NCI-H2029 (cell line): ENCODE measurements at regions not wholly inside any gene's neighbourhood (a gene's known extent, or its start where the extent isn't known, plus 50 kb on each side); places are given as distances from the start of the nearest gene placed in this dataset.

Experiments
- DNase-seq: peaks from one replicate; lab custom pipeline; 2025; lab: John Stamatoyannopoulos, UW

DNA sequence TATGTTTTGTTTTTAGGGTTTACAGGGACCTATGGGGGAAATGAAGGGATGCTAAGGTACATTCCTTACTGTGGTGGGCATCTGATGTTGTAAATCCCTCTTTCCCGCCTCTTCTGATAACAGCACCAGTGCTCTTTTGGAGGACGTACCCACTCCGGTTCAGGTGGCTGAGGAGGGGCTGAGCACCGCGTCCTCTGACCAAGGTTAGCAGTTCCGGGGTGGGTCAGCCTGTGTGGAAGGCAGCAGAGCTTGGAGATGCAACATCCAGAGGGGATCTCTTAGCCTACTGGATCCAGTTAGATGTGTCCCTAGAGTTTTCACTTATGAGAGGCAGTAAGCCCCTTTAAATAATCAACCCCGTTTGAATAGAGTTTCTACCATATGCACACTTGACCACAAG is 135.3 kb upstream of the KCNG1 start:
- no peak for DNase-seq

DNA sequence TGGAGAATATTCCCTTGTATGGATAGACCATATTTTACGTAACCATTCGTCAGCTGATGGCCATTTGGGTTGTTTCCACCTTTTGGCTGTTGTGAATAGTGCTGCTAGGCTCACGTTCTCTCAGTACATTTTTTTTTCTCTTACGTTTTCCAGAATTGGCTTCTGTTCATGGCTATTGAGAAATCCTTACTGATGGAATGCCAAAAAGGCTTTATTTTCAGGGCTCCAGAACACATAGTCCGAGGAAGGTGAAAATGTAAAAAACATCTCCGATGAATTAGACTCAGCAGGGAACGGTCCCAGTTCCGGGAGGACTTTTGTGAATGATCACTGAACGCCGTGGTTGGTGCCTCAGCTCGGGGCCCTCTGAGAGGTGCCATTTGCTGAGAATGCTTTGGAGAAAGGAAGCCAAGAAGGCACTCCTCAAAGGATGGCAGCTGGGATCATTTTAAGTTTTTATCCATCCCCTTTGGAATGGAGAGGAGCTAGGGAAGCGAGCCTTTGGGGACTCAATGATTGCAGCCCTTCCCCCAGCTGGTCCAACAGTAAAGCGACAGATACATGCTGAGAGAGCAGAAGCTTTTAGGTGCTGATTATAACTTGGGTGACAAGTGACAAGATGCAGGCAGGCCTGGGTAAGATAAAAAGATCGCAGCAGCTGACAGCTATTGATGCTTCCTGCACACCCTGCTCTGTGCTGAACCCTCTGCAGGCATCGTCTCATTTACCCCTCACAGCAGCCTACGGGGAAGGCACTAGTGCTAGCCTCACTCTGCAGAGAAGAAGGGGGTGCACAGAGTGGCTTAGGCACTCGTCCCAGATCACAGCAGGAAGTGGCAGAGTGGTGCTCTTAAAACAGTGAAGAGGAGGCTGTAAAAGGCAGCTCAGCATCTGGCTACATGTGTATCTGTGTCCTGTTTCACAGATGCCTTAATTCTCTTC is 133.4 kb upstream of the KCNG1 start:
- no peak for DNase-seq

DNA sequence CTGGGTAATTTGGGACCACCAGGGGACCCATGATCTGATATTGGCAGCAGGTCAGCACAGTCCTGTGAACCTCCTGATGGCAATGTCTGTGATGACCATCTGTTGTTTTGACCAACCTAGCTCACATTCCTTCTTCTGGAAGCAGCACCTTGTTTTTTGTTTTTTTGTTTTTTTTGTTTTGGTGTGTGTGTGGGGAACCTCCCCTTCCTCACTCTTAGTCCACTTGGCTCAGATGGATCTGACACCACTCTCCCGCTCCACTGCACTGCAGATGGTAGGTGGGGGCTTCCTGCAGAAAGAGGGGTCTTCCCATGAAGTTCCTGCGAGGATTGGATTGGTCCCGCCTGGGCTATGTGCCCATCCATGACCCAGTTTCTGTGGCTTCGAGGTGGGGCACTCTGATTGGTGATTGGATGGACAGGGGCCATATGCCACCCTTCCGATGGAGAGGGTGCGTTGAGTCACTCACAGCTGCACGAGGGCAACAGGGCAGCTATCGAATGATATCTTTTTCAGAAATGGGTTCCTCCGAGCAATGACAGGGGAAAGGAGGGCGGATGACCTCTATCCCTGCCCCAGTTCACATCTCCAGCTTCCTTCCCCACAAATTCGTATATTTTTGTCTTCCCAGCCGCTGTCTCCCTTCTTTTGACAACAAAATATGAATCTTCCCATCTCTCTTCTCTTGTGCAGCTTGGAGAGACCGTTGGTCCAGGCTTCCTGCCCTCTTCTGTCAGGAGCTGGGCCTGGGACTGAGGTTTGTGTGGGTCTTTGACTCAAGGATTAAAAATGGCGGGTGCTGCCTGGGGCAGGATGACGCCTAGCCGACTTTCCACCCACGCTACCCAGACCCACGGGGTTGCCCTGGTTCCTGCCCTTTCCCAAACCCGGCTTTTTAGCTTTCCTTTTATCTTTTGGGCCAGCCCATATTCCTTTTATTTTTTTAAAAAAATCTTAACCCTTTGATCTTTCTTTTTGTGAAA is 132.1 kb upstream of the KCNG1 start:
- no peak for DNase-seq

DNA sequence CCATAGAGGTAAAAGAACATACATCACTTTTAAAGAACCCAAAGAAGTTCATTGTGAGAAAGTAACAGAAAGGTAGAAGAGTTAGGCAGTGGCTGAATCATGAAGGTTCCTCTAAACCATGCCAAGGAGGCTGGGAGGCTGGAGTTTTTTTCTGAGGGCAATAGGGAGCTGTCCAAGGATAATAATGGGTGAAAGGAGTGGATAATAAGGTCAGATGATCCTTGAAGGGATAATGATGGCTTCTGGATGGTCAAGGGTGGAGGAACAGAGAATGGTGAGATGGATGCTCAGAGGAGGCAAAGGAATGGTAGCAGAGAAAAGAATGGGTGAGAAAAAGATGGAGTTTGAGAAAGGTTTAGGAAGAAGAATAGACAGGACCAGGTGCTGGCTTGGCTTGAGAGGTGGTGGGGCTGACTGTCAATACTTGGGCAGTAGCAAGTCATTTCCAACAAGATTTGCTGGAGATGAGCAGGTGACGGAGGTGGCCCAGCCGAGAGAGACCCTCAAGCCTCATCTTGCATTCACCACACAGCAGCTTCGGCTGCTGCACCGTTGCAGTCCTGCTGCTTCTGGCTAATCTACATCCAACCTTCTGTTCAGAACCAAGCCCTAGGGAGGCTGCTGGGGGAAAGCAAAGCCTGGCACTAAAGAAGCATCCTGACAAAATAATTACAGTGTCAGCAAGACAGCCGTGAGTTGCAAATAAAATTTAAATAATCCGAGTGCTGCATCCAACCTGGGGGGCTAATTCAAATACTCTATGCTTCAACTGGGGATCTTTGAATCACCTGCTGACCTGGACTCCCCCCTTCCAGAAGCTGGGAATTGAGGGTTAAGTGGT is 131.2 kb upstream of the KCNG1 start:
- no peak for DNase-seq

DNA sequence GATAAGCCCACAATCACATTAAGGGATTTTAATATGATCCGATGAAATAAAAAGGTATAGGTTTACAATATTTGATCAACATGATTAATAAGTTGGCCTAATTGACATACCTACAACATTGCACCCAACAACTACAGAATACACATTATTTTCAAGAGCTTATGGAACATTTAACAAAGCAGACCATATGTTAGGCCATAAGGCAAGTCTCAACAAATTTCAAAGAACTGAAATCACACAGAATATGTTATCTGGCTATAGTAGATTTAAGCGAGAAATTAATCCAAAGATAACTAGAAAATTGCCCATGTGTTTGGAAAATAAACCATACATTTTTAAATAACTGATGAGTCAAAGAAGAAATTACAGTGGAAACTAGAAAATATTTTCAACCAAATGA is 126.0 kb upstream of the KCNG1 start:
- DNase-seq: no peak

DNA sequence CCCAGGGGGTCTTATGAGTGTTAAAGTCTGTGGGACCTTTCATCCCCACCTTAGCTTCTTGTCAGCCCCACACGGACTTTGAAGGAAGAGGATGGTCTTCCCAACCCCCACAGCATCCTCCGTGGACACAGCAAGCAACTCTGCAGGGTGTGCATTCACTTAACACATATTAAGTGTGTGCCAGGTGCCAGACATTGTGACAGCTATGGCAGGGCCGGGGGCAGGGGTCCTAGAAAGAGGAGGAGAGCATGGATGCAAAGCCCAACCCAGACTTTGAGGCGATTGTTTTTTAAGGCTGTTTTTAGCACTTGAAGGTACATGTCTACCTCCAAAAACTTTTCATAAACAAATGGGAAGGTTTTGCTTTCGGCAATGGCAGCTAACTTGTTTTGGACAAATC is 121.6 kb upstream of the KCNG1 start:
- no peak for DNase-seq

DNA sequence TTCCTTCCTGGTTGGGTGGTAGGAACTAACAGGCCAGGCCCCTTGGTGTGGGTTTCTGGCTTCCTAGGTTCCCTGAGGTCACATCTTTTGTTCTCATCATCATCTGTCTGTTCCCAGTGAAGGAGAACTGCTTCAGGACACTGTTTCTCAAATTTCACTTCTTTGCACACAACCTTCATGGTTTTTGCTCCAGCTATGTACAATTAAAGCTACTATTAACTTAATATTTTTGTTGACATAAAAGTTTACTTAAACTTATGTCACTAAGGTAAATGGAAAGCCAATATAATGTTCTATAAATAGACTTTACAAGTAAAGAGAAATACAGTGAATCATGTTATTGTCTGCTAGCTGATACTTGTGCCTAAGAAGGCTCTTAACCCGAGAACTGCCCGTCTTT is 120.7 kb upstream of the KCNG1 start:
- DNase-seq: no peak

DNA sequence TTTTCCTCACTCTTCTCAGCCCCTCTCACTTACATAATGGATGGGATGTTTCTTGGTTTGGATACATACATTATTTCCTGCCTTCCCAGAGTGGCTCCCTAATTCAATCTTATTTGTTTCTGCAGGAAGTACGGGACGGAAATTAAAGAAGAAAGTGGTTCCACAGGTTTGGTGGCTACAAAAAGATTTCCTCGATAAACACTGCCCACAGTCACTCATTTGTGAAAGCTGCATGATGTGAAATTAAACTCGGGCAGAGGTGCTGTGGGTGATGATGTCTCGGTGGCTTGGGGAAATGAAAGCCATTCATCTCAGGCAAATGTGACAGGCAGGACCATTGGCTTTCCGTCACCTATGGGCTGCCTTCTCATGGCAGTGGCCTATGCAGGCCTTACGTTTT is 119.5 kb upstream of the KCNG1 start:
- DNase-seq: no peak

DNA sequence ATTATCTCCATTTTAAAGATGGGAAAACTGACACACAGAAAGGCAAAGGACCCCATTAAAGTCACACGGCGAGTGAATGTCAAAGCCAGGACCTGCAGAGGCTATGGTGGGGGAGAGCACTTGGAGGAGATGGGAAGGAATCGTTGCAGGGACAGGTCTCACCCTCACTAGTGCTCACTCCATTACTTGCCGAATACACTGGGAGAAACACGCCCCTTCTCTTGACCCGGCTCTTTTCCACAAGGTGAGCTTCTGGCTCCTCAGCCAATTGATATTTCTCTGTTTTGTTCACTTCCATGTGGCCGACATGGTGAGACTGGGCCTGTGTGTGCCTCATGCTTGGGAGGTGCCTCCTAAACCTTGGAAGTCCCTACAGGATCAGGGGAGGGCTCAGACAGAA is 117.8 kb upstream of the KCNG1 start:
- DNase-seq: no peak

DNA sequence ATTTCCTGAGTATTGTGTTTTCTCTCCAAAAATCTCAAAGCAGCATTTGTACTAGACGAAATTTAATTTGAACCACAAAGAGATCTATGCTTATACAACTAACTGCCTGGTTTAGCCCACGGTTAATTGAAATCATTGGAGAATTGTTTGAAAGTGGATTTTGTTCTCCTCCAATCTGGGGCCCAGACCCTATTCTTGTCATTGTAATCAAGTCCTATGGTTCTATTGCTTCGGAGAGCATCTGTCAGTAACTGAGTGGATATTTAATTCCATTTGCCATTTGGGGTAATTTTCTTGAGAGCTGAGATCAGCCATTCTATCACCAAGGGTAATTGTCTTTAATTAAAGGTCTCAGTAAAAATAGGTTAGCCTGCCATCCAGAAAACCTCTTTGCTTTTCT is 117.0 kb upstream of the KCNG1 start:
- DNase-seq: no peak

DNA sequence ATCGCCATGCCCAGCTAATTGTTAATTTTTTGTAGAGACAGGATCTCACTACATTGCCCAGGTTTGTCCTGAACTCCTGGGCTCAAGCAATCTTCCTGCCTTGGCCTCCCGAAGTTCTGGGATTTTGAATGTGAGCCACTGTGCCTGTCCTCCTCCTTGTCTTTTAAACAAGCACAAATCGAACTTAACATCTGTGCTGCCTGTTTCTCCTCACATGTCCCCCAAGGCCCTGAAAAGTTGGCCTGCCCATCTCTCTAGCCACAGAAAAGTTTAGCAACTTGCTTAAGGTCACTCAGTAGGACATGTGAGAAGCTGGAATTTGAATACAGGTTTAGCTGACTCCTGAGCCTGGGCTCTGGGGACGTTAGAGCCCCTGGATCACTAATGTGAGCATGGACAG is 115.7 kb upstream of the KCNG1 start:
- no peak for DNase-seq

DNA sequence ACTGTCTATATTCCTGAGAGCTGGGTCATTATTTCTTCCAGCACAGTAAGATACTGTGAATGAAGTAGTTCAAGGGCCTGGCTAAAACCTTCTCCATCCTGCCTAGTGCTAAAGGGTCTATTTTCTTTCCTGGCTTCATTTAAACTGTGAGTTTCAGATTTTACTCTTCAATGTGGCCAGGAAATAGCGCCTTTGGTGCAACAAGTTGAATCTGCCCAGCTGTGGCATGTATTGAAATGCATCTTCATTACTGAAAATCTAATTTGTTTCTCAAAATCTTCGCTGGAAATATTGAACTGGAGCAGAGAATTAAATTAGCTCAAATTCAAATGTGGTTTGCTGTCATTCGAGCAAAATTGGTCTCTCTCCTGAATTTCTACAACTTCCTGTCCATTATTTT is 114.6 kb upstream of the KCNG1 start:
- no peak for DNase-seq

DNA sequence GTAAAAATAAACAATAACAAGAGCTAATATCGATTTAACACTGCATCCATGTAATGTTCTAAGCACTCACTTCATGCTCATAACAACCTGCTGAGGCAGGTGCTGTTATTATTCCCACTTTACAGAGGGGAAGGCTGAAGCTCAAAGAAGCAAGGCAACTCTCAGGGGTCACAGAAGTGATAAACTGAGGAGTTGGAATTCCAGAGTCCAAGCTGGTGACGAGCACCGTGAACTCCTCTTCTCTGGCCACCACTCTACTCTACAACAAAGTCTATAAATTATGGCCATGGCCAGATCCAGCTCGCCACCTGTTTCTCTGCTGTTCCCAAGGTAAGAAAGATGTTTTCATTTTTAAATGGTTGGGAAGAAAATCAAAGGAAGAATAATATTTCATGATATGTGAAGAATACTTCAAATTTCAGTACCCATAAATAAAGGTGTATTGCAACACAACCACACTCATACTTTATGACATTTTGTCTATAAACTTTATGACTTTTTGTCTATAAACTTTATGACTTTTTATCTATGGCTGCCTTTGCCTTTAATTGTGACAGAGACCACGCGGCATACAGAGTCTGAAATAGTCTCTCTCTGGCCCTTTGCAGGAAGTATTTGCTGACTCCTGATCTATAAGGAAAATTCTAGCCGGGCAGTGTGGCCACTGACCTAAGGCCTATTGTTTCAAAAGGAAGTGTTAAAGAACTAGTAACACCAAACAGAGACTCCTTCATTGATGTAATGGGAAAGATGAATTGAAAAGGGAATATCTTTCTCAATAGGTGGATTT is 113.2 kb upstream of the KCNG1 start:
- DNase-seq: no peak

DNA sequence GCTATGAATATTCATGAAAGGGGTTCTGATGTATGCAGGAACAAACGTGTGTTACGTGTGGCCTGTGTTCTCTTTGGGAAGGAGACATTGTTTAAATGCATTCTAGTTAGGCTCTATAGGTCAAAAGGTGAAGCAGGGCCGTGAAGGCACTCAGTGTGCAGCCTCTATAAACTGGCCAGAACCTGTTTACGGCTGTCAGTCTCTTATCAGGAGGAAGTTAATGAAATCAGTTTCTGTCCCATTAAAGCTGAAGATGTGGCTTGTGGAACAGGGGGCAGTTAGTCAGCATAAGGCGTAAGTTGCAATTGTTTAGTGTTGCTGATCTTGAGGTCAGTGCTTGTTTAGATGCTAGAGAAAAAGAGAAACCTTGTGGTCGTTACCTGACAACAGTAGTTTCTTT is 111.5 kb upstream of the KCNG1 start:
- no peak for DNase-seq

DNA sequence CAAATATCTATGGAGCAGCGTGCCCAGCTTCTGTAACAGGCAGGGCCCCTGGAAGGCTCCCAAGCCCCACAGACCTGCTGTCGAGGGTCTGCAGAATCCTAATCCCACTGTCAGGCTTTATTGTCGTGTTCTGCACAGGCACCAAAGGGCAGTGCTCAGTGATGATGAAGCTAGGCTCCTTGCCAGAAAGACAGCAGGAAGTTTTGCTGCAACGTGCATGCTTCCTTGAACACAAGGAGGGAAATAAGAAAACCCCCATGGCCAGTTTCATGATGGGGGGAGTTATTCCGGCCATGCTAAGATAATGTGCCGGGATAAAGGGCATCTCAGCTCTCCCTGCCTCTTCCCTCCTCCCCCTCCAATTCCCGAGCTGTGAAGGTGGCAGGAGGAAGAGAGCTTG is 109.4 kb upstream of the KCNG1 start:
- no peak for DNase-seq

DNA sequence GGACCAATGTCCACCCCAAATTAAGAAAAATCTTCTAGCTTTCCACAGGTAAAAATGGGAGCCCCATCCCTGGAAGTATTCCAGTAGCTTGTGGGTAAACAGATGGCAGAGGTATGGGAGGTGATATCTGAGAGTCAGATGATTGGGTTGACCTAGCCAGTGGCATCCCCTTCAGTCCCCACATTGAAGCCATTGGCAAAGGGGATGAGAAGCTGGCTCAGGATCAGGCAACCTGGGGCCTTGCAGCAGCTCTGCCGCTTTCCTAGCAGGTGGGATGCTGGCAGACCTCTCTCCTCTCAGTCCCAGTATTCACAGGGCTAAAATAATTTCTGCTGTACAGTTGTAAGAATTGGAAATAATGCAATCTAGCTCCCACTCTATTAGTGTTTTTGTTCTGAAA is 108.9 kb upstream of the KCNG1 start:
- DNase-seq: no peak

DNA sequence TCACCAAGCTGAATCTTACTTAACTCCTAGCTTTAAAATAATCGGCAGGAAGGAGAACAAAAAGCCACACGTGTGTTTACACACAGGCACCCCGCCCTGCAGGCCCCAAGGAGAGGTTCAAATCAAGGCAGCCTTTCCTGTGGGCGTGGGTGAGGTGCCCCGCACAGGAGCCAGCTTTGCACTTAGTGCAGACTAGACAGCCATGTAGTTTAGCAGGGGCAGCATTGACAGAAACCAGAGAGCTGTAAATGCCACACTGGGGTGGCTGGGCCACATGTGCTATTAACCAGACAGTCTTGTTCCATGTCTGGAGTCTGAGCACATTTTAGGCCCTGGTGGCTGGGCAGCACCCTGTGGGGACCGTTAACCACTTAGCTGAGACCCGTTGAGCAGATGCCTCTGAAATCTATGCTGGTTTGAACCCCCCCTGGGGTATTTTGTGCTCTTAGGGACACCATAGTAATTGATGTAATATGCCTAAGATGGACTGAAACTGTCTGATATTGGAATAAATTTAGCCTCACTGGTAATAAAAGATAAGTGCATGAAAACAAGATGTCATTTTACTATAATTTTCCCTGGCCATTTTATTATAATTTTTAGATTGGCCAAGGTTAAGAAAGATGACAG is 106.4 kb upstream of the KCNG1 start:
- DNase-seq: no peak

DNA sequence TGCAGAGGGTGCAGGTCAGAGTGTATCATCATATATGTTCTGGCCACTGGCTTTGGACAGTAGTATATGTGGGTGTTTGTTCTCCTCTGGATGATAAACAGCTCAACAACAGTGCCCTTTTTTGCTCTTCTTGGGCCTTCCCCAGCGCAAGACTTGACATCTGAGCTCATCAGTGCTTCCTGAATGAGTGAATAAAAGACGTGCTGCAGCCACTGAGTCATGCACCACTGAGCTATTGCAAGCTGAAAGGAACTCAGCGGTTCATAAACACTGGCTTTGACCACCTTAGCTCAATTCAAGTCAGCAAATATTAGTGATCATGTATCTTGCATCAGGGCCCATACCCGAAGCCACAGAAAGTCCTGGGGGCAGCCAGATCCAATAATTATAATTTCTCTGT is 105.3 kb upstream of the KCNG1 start:
- DNase-seq: no peak

DNA sequence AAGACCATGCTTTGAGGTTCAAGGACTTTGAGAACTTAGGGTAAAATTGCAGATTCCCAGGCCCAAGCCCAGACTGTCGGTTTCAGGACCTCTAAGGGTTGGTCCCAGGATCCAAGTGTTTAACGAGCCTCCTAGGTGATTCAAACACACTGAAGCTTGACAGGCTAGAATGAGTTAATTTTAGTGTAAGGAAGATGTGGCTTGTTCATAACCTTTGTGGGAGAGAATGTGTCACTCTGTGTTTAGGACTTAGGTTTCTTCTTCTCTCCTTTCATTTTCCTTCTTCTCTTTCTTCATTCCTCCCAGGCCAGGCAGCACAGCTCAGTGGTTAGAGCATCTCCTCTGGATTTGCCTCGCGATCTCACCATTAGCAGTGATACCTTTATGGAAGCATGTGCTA is 104.8 kb upstream of the KCNG1 start:
- DNase-seq: no peak

DNA sequence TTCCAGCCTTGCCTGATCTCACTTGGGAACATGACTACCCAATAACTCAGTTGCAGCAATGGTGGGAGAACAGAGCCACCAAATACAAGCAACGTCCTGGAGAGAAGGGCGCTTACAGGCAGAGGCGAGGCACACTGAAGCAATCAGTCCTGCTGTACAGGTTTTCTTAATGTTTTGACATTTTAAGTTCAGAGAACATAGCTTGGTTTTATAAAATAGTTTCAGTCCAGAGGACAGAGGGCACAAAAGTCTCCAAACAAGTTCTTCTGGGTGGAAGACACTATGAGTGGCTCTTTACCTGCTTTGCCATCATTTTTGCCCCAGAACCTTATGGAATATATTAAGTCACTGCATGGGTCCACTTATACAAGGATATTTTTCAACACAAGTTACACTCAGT is 103.4 kb upstream of the KCNG1 start:
- DNase-seq: no peak

DNA sequence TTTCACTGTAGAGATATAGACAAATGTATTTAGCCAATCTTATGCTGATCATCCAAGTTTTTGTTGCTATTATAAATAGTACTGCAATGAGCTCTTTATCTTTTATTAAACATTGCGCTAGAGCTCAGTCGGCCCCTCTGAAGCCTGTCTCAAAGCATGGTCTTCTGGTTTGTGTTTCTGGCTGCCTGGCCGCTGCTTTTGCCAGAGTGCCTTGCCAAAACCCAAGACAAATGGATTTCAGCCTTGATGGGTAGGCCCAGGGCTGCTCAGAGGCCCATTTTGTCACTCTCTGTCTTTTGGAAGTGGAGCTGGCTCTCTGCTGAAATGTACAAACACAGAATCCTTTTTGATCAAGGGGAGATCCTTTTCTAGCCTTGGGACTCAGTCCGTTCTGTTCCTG is 102.9 kb upstream of the KCNG1 start:
- DNase-seq: no peak
